Stimulated activated CD4-positive, alpha-beta T cell treated with anti-CD3 and anti-CD28 coated beads, Interleukin-4, amount 100 ng/mL, for 4 hours (primary cell): ENCODE measurements at regions not wholly inside any gene's neighbourhood (a gene's known extent, or its start where the extent isn't known, plus 50 kb on each side); places are given as distances from the start of the nearest gene placed in this dataset.

Experiments used
- DNase-seq, 2 experiments: peaks; one replicate each; pipeline ENCODE4 v3.0.0-alpha.2; 2020

DNA sequence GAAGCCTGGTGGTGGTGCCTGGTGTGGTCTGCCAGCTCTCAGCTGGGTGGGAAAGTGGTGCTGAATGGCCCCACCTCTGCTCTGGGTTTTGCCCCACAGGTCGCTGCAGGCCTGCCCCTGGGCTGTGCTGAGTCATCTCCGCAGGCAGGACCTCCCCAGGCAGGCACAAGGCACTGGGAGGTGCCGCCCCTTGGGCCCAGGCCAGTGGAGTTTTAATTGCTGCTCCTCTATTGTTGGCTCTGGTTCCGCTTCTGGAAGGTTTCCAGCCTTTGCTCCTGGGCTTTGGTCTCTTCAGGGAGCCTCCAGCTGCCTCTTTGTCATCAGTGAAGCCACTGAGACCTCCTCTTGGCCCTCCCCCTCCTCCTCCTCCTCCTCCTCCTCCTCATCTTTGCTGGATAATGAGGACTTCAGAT is 180.3 kb upstream of the GRB10 start:
- no peak for DNase-seq

GRCh38 chr7:50962281-50962883 is 179.7 kb upstream of the GRB10 start:
- no peak for DNase-seq

GRCh38 chr7:50960621-50961310 is 178.1 kb upstream of the GRB10 start:
- DNase-seq = no peak

- no peak for DNase-seq
Observed at GRCh38 chr7:50959991-50960390, 177.3 kb upstream of the GRB10 start.

GRCh38 chr7:50959560-50959959 is 176.9 kb upstream of the GRB10 start:
- DNase-seq = no peak

- DNase-seq = no peak
Observed at GRCh38 chr7:50957855-50958254, 175.2 kb upstream of the GRB10 start.

DNA sequence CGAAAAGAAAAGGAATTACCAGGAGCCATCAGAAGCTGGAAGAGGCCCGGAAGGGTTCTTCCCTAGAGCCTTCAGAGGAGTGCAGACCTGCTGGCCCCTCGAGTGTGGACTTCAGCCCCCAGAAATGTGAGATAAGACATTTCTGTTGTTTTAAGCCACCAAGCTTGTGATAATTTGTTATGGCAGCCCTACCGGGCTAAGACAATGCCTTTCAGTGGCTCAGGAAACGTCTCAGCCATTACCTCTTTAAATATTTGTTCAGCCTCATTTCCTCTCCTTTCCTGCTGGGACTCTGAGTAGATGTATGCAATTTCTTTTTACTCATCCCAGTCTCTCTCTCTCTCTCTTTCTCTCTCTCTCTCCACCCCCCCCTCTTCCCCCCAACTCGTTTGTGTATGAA is 174.7 kb upstream of the GRB10 start:
- DNase-seq = no peak

DNA sequence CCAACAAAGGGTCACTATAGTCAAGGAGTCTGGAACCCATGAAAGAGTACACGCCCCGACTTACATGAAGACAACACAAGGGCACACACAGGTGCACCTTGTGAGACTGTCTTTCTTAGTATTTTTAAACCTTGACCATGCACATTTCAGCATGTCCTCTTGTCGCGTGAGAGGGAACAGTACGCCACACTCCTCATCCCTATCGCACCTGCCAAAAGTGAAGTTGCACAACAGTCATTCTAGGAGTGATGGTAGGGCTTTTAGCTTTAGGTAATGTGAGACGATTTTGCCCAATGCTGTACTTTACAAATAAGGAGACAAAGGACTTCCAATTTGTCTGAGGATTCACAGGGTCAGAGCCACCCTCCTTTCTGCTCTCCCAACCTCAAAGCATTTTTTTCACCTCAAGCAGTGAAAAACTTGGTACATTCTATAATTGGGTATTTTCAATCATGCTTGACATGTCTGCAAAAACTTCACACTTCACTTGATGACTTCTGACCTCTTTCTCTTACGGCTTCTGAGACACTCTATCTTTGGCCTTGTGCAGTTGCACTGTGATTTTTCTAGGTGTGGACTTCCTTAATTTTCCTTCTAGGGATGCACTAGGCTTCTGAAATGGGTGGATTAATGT is 173.9 kb upstream of the GRB10 start:
- no peak for DNase-seq

- no peak for DNase-seq
Observed at GRCh38 chr7:50954716-50955115, 172.0 kb upstream of the GRB10 start.

- no peak for DNase-seq
Observed at GRCh38 chr7:50954245-50954644, 171.5 kb upstream of the GRB10 start.

DNA sequence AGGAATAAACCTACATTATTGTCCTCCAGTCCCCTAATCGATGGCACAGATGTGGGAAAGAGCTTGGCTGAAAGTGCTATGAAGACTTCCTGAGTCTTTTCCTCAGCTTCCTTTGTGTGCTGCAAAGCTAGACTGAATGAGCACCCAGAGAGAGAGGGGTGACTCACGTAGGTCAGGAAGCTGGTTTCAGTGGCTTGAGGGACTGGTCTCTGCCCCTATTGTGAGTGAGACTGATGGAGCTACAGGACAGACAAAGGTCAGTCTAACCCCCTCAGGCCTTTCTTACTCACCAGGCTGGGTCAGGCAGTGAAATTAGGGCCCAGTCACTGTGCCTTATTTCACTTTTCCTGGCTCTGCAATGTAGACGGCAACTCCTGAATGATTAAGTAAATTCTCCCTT is 171.1 kb upstream of the GRB10 start:
- DNase-seq = no peak

- DNase-seq = no peak
Observed at GRCh38 chr7:50953303-50953702, 170.6 kb upstream of the GRB10 start.

- no peak for DNase-seq
Observed at GRCh38 chr7:50952544-50952943, 169.8 kb upstream of the GRB10 start.

GRCh38 chr7:50952120-50952519 is 169.4 kb upstream of the GRB10 start:
- DNase-seq = no peak

- DNase-seq = no peak
Observed at GRCh38 chr7:50943482-50943881, 160.8 kb upstream of the GRB10 start.

GRCh38 chr7:50941525-50941924 is 158.8 kb upstream of the GRB10 start:
- no peak for DNase-seq

DNA sequence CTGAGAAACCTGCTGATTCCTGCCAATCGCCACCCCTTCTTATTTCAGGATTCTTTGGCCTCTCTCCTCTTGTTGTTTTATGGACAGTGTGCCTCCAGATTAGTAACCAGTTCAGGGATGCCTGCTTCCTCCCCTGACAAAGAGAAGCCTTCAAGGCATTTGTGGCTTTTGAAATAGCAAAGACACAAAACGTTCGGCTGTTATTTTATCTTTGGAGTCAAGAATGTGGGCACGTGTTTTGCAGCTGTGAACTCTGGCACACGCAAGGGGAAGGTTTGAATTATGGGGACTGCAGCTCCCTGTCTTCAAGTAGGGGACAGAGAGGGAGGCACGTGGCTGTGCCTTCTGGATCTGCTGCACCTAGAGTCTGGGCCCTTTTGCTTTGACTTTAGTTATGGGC is 157.9 kb upstream of the GRB10 start:
- no peak for DNase-seq

GRCh38 chr7:50939021-50939420 is 156.3 kb upstream of the GRB10 start:
- no peak for DNase-seq

DNA sequence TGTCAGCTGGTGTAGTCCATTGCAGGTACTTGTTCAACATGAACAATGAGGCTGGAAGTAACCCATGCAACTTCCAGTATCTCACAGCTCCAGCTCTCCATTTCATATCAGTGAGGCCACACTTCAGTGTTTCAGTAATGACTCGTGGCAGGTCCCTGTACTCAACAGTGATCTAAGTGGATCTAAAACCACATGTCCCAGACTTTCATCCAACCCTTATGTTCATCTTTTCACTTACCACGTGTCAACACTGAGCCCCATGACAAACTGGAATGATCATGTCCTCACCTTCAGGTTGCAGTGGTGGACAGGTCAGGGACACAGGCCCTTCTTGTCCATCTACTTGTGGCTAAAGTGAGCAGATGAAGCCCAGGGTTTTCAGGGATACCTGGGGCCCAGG is 155.0 kb upstream of the GRB10 start:
- no peak for DNase-seq

DNA sequence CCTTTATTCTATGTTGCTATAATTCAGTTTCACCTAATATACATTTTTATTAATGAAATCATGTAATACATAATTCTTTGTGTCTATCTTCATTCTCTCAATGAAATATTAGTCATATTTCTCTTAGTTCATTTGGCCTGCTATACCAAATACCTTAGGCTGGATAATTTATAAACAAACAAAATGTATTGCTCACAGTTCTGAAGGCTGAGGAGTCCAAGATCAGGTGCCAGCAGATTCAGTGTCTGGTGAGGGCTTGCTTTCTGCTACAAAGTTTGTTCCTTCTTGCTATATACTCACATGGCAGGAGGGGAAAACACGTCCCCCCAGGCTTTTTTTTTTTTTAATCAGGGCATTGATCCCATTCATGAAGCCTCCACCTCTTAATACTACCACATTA is 143.4 kb upstream of the GRB10 start:
- DNase-seq = no peak

DNA sequence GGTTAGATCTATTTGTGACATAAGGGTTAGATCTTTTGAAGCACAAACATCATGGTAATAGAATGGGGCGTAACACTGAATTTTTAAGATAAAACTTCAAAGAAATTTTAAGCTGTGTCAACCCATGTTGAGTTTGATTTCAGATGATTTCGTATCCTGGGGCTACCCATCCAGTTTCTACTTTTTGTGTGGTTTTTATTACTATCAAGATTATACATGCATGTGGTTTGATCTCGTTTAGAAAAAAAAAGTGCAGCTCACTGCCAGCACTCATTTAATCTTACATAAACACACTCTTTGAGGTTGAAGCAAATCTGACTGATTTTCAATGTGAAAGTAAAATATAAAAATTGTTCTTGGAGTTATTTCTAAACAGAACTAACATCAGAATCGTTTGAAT is 140.8 kb upstream of the GRB10 start:
- DNase-seq = no peak

DNA sequence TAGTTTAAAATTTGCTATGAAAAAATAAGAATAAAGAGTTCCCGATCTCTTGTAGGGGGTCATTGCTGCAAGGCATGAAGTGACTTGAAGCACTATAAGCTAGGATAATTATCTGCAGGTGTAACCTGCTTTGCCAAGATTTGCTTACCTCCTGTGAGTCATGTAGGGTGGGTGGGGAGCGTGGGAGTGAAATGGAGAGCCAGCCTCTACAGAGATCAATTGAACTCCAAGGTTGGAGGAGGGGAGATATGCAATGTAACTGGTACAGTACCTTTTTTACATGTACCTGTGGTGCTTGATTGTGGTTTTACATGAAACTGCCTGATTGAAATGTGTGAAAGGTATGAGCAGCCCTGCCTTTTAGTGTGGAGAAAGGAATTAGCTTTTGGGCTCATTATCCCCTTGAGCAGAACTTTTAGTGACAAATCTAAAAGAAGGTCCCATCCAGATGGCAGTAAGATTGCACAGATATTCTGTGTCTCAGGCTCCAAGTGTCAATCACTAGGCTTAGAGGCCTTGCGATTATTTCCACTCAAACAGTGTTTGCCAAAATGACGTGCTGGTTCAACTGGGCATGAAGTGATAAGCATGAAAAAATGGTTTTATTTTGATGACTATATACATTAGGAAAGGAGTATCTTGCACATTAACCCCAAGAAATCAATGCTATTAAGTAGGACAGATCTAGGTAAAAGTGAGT is 138.6 kb upstream of the GRB10 start:
- peak; percentile 8 to 67 for DNase-seq

DNA sequence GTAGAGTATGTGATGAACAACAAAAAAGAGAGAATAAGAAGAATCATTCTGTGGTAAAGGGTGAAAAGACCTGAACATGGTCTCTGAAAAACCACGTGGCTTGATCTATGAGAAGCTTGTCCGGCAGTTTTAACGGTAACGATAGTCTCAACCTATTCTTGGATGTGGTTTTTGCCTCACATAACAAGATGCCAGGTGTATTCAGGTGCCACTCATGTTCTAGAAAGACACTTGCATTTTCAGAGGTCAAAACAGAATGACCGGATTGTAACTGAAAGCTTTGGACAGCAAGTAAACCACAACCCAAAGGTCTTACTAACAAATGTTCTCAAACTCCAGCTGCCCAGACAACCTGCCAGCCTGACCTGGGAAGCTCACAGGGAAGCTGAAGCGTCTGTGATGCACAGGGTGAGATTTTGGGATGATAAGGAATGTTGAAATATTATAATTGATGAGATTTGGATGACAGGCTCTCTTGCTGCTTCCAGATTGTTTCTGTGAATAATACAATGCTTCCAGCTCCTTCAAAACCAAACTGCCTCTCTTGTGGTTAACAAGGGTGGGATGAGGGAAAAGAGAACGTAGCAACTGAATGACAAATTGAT is 137.4 kb upstream of the GRB10 start:
- DNase-seq = no peak

DNA sequence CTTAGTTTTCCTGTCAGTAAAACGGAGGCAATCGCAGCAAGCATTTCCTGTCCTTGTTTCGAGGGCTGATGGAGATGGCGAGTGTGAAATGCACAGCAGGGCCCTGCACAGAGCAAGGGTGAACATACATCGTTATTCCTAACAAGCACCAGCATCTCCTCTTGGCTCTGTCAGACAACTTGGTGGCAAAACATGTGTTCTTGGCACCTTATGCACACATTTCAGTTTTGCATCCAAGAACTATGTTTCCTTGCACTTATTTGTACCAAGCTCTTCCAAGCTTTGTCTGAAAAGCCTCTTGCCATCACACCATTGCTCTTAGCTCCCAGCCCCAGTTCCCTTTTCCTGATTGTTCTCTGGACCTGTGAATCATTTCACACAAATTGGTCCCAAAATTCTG is 132.9 kb upstream of the GRB10 start:
- no peak for DNase-seq
